ENCODE measurements at regions not wholly inside any gene's neighbourhood (a gene's known extent, or its start where the extent isn't known, plus 50 kb on each side); places are given as distances from the start of the nearest gene placed in this dataset.

GRCh38 chr10:28429045-28429444 lies 103.9 kb upstream of the WAC start:
- TF ChIP-seq CTCF (conservative IDR thresholded peaks at IDR 0.05) = no peak
- H3K27ac ChIP-seq = no peak overlapping the region

GRCh38 chr10:28429573-28430216 lies 103.2 kb upstream of the WAC start:
- no peak overlapping the region for H3K27ac ChIP-seq
- TF ChIP-seq CTCF (conservative IDR thresholded peaks at IDR 0.05) = no peak

GRCh38 chr10:28431139-28431538 lies 101.8 kb upstream of the WAC start:
- no peak for TF ChIP-seq CTCF (conservative IDR thresholded peaks at IDR 0.05)
- H3K27ac ChIP-seq = no peak overlapping the region

- peak overlapping the region; percentile 11; the same call in 1 of the 2 replicates for H3K27ac ChIP-seq
- TF ChIP-seq CTCF (conservative IDR thresholded peaks at IDR 0.05) = peak; percentile 84
Measured at GRCh38 chr10:28432210-28432676, 100.7 kb upstream of the WAC start.

GRCh38 chr10:28434063-28434462 lies 98.9 kb upstream of the WAC start:
- TF ChIP-seq CTCF (conservative IDR thresholded peaks at IDR 0.05) = no peak
- H3K27ac ChIP-seq = no peak overlapping the region

- no peak for TF ChIP-seq CTCF (conservative IDR thresholded peaks at IDR 0.05)
- H3K27ac ChIP-seq = no peak overlapping the region
Measured at GRCh38 chr10:28442403-28442802, 90.5 kb upstream of the WAC start.

- H3K27ac ChIP-seq = no peak overlapping the region
- TF ChIP-seq CTCF (conservative IDR thresholded peaks at IDR 0.05) = no peak
Measured at GRCh38 chr10:28444031-28444430, 88.9 kb upstream of the WAC start.
